Colonic mucosa (tissue), 4 donors: ENCODE measurements at regions not wholly inside any gene's neighbourhood (a gene's known extent, or its start where the extent isn't known, plus 50 kb on each side); places are given as distances from the start of the nearest gene placed in this dataset.

Source experiments
- DNase-seq: peaks from one replicate; pipeline ENCODE4 v3.0.0-alpha.2; 2020
- H3K27ac ChIP-seq: fragments of 200-600 bp; one replicate; pipeline ENCODE4 v1.8.0; 2021
- H3K27me3 ChIP-seq: fragments of 200-600 bp; one replicate; pipeline ENCODE4 v1.8.0; 2021
- H3K36me3 ChIP-seq: fragments of 200-600 bp; one replicate; pipeline ENCODE4 v1.8.0; 2021
- H3K4me1 ChIP-seq: fragments of 200-600 bp; one replicate; pipeline ENCODE4 v1.8.0; 2021; ENCODE audit warnings: mild to moderate bottlenecking
- H3K4me3 ChIP-seq: fragments of 200-600 bp; one replicate; pipeline ENCODE4 v1.8.0; 2021
- H3K9ac ChIP-seq, 2 donors: one replicate each; pipeline ENCODE4 v1.7.0; 2013; ENCODE audit warnings: control low read depth in 2 of 2, low read depth in 2 of 2, low read length in 2 of 2
- H3K9me3 ChIP-seq: fragments of 200-600 bp; one replicate; pipeline ENCODE4 v1.8.0; 2021
- intact Hi-C: fragments of 100-400 bp; cut with DNase I; formaldehyde crosslinking; loops from one replicate; pipeline ENCODE4 v1.14.1; 2022
- TF ChIP-seq, protein P1 (sequence below): fragments of 200-600 bp; IDR thresholded peaks from one replicate; pipeline ENCODE4 v1.8.0; 2022; ENCODE audit warnings: antibody characterized with exemption, mild to moderate bottlenecking
- donor health status: healthy.
- donor health status: DM: no; HTN: no; CAD: no.
- donor health status: DM: no; HTN: no; CAD: no.

DNA sequence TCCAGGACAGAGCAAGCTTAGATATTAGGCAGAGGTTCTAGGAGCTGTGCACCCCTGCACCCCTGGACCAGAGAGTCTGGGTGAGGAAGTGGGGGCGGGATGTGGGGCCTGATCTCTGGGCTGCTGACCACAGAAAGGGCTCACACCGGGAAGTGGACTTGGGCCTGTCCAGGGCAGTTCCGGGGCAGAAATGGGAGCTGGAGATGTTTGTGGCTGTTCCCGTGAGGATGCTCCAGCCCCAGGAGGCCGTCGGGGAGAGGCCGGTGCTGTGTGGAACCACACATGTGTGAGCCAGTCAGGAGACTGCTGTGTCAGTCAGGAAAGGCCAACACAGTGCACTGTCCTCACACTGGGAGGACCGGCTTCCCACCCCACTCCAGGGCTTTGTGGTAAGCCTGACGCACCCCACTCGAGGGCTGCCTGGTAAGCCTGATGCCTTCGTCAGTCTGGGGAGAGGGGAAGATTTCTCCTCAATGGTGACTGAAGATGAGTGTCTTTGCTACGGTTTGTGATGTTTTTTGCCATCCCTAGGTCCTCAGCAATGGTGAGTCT is 741.0 kb downstream of the BRD1 start:
- H3K27ac ChIP-seq: no peak overlapping the region
- H3K9me3 ChIP-seq: no peaks in the 10 kb centered on the region
- DNase-seq: no peak
- no peak overlapping the region for H3K4me3 ChIP-seq
- TF ChIP-seq, protein P1, sequence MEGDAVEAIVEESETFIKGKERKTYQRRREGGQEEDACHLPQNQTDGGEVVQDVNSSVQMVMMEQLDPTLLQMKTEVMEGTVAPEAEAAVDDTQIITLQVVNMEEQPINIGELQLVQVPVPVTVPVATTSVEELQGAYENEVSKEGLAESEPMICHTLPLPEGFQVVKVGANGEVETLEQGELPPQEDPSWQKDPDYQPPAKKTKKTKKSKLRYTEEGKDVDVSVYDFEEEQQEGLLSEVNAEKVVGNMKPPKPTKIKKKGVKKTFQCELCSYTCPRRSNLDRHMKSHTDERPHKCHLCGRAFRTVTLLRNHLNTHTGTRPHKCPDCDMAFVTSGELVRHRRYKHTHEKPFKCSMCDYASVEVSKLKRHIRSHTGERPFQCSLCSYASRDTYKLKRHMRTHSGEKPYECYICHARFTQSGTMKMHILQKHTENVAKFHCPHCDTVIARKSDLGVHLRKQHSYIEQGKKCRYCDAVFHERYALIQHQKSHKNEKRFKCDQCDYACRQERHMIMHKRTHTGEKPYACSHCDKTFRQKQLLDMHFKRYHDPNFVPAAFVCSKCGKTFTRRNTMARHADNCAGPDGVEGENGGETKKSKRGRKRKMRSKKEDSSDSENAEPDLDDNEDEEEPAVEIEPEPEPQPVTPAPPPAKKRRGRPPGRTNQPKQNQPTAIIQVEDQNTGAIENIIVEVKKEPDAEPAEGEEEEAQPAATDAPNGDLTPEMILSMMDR: no peak
- intact Hi-C loops: no loop called here
- no peaks in the 10 kb centered on the region for H3K4me1 ChIP-seq
- no peaks in the 10 kb centered on the region for H3K36me3 ChIP-seq
- H3K9ac ChIP-seq: no peak overlapping the region
- no peaks in the 10 kb centered on the region for H3K27me3 ChIP-seq

DNA sequence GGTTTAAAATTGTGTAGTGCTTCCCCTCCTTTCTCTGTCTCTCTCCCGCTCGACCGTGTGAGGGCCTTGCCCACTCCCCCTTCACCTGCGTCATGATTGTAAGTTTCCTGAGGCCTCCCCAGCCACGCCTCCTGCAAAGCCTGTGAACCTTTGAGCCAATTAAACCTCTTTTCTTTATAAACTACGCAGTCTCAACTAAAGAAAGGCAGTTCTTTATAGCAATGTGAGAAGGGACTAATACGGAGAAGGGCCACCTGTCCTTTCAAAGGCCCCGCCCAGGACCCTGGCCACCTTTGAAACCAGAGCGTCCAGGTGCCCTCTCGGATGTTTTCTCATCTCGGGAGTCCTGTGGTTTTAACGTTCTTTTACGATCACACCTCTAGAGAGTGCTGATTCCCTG is 741.5 kb downstream of the BRD1 start:
- no peak for DNase-seq
- intact Hi-C loops: no loop called here
- Histone ChIP-seq H3K27me3 (no peaks in the 10 kb centered on the region), H3K4me3 (no peak overlapping the region), H3K9ac (no peak overlapping the region), H3K9me3 (no peaks in the 10 kb centered on the region), H3K4me1 (no peaks in the 10 kb centered on the region), H3K36me3 (no peaks in the 10 kb centered on the region), H3K27ac (no peak overlapping the region)
- TF ChIP-seq, protein P1: no peak

DNA sequence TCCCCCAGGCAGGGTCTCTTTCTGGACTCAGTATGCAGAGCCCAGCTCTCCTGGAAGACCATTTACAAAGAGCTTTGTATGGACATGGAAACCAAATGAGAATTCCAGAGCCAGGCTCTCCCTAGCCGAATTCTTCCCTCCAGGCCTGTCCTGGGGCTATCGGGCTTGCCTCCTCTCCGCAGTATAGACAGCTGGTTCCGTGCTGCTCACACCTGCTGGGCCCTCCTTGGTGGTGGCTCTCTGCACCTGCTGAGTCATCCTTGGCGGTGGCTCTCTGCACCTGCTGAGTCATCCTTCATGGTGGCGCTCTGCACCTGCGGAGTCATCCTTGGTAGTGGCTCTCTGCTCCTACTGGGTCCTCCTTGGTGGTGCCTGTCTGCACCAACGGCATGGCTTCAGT is 743.5 kb downstream of the BRD1 start:
- no peak overlapping the region for H3K9ac ChIP-seq
- H3K4me1 ChIP-seq: no peaks in the 10 kb centered on the region
- no peak for DNase-seq
- intact Hi-C loops: no loop called here
- TF ChIP-seq, protein P1: no peak
- no peak overlapping the region for H3K4me3 ChIP-seq
- H3K36me3 ChIP-seq: no peaks in the 10 kb centered on the region
- no peak overlapping the region for H3K27ac ChIP-seq
- H3K27me3 ChIP-seq: no peaks in the 10 kb centered on the region
- H3K9me3 ChIP-seq: no peaks in the 10 kb centered on the region

DNA sequence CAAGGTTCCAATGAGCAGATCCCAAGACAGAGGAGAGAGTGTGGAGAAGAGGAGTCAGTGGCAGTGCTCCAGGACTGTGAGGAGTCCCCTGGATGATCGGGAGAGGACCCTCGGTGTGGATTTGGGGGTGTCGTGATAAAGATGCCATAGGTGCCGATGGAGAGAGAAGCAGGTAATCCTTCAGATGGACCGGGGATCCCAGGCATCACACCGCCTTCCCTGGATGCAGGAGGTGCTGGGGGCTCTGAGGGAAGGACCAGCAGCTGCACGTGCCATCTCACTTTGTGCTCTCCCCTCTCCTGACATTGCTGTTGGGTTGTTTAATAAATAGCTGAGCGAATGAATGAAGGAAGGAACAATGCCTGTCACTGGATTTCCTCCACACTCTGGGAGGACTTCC is 744.1 kb downstream of the BRD1 start:
- H3K27me3 ChIP-seq: no peaks in the 10 kb centered on the region
- H3K36me3 ChIP-seq: no peaks in the 10 kb centered on the region
- no peaks in the 10 kb centered on the region for H3K9me3 ChIP-seq
- no peak for DNase-seq
- H3K4me3 ChIP-seq: no peak overlapping the region
- intact Hi-C loops: no loop called here
- H3K27ac ChIP-seq: no peak overlapping the region
- no peaks in the 10 kb centered on the region for H3K4me1 ChIP-seq
- TF ChIP-seq, protein P1: no peak
- no peak overlapping the region for H3K9ac ChIP-seq

DNA sequence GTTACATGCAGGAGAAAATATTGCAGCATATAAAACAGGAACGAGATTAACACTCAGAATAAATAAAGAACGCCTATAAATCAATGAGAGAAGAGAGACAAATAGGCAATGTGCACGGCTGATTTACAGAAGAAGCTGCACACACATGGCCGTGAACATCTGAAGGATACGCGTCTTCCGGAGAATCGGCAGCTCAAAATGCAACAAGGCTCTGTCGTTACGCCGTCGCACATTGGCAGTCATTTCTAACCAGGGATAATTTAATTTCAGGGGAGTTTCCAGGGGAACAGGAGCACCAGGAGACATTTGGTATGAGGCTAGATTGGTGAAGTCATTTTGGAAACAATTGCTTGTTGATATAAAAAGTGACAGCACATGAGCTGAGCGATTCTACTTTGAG is 745.2 kb downstream of the BRD1 start:
- H3K9me3 ChIP-seq: no peaks in the 10 kb centered on the region
- intact Hi-C loops: no loop called here
- no peaks in the 10 kb centered on the region for H3K4me1 ChIP-seq
- no peaks in the 10 kb centered on the region for H3K27me3 ChIP-seq
- H3K4me3 ChIP-seq: no peak overlapping the region
- H3K9ac ChIP-seq: no peak overlapping the region
- no peak overlapping the region for H3K27ac ChIP-seq
- H3K36me3 ChIP-seq: no peaks in the 10 kb centered on the region
- TF ChIP-seq, protein P1: no peak
- no peak for DNase-seq
